Naive thymus-derived CD4-positive, alpha-beta T cell (primary cell): ENCODE measurements at regions not wholly inside any gene's neighbourhood (a gene's known extent, or its start where the extent isn't known, plus 50 kb on each side); places are given as distances from the start of the nearest gene placed in this dataset.
"Not testable (repeated sequence)": the region's sequence is repeated elsewhere in the genome, so short reads cannot be mapped to it uniquely, and the experiment has no call there.

Source experiments
- ATAC-seq: fragments of 150-1000 bp; cut with Tn5 transposase; 2 replicates; pipeline ENCODE4 v1.10.0; 2021; ENCODE audit warnings: mild to moderate bottlenecking, moderate library complexity
- CTCF ChIA-PET: fragments of 350-600 bp; sonication (Branson Sonifier 250); formaldehyde crosslinking; loops from one replicate; lab custom pipeline; 2021; ENCODE audit warnings: antibody characterized with exemption; lab: Charles Lee
- POLR2A ChIA-PET: fragments of 350-600 bp; sonication (Branson Sonifier 250); formaldehyde crosslinking; loops from one replicate; lab custom pipeline; 2021; ENCODE audit warnings: antibody characterized with exemption, inconsistent platforms; lab: Charles Lee
- DNase-seq, 9 donors: peaks; one replicate each; pipeline versions ENCODE4 v3.0.0 to v3.0.0-alpha.2; 2020 to 2022; ENCODE audit warnings: mixed read lengths in 1 of 9
- H3K27ac ChIP-seq: one replicate; pipeline ENCODE4 v1.7.0; 2013; ENCODE audit warnings: mild to moderate bottlenecking, low read depth, low read length, moderate library complexity
- H3K27me3 ChIP-seq, 2 donors: one replicate each; pipeline ENCODE4 v1.7.0; 2013; ENCODE audit warnings: low read length in 2 of 2, mild to moderate bottlenecking in 2 of 2, moderate library complexity in 2 of 2; ENCODE audit not compliant: control insufficient read depth in 2 of 2, insufficient read depth in 2 of 2
- H3K36me3 ChIP-seq, 3 experiments: 1 replicate in 2 of 3; 2 replicates in 1 of 3; pipeline ENCODE4 v1.7.0; 2013; ENCODE audit warnings: low read length in 3 of 3, mild to moderate bottlenecking in 3 of 3, moderate library complexity in 1 of 3; ENCODE audit not compliant: insufficient read depth in 3 of 3, control insufficient read depth in 2 of 3
- H3K4me1 ChIP-seq, 2 donors: one replicate each; pipeline ENCODE4 v1.7.0; 2013; ENCODE audit warnings: low read length in 2 of 2, mild to moderate bottlenecking in 2 of 2, moderate library complexity in 1 of 2; ENCODE audit not compliant: control insufficient read depth in 2 of 2, insufficient read depth in 2 of 2
- H3K4me3 ChIP-seq: 2 replicates; pipeline ENCODE4 v1.7.0; 2013; ENCODE audit warnings: mild to moderate bottlenecking, low read length
- H3K9me3 ChIP-seq, 3 experiments: 1 replicate in 2 of 3; 2 replicates in 1 of 3; pipeline ENCODE4 v1.7.0; 2013; ENCODE audit warnings: low read length in 3 of 3; ENCODE audit not compliant: control insufficient read depth in 2 of 3
- H3K27ac Mint-ChIP-seq, 9 donors: one replicate each; pipeline ENCODE4 v1.8.0; 2020 to 2022; ENCODE audit warnings: mixed read lengths in 9 of 9, mild to moderate bottlenecking in 8 of 9, moderate library complexity in 5 of 9, inconsistent platforms in 2 of 9
- H3K27me3 Mint-ChIP-seq, 5 donors: one replicate each; pipeline ENCODE4 v1.8.0; 2021 to 2022; ENCODE audit warnings: mixed read lengths in 5 of 5, mild to moderate bottlenecking in 1 of 5
- H3K36me3 Mint-ChIP-seq, 5 donors: one replicate each; pipeline ENCODE4 v1.8.0; 2020 to 2022; ENCODE audit warnings: mixed read lengths in 5 of 5, mild to moderate bottlenecking in 3 of 5, inconsistent platforms in 1 of 5
- H3K4me1 Mint-ChIP-seq, 7 donors: one replicate each; pipeline ENCODE4 v1.8.0; 2020 to 2022; ENCODE audit warnings: mixed read lengths in 7 of 7, mild to moderate bottlenecking in 3 of 7, inconsistent platforms in 1 of 7
- H3K4me3 Mint-ChIP-seq, 10 donors: one replicate each; pipeline ENCODE4 v1.8.0; 2020 to 2022; ENCODE audit warnings: mild to moderate bottlenecking in 10 of 10, mixed read lengths in 10 of 10, moderate library complexity in 6 of 10, inconsistent platforms in 2 of 10
- H3K9me3 Mint-ChIP-seq, 11 donors: one replicate each; pipeline ENCODE4 v1.8.0; 2020 to 2022; ENCODE audit warnings: mixed read lengths in 11 of 11, mild to moderate bottlenecking in 4 of 11, inconsistent platforms in 1 of 11, moderate library complexity in 1 of 11
- intact Hi-C, 2 donors: fragments of 100-400 bp; cut with micrococcal nuclease; formaldehyde crosslinking; loops; one replicate each; pipeline ENCODE4 v1.15.1; 2023

- no peak overlapping the region for H3K27ac Mint-ChIP-seq
- Histone ChIP-seq H3K4me3 (no peak overlapping the region), H3K4me1 (no peaks in the 10 kb centered on the region), H3K27ac (no peak overlapping the region), H3K36me3 (no peaks in the 10 kb centered on the region), H3K9me3 (no peaks in the 10 kb centered on the region), H3K27me3 (no peaks in the 10 kb centered on the region)
- POLR2A ChIA-PET: no interaction called here
- H3K27me3 Mint-ChIP-seq: no peaks in the 10 kb centered on the region
- H3K4me1 Mint-ChIP-seq: no peaks in the 10 kb centered on the region
- H3K4me3 Mint-ChIP-seq: no peak overlapping the region
- H3K9me3 Mint-ChIP-seq: peaks cover 0 to 20% (median 3%) of the 10 kb centered on the region in 11 donors
- CTCF ChIA-PET: no interaction called here
- DNase-seq (no peak), ATAC-seq (no peak)
- intact Hi-C loops: no loop called here
- no peaks in the 10 kb centered on the region for H3K36me3 Mint-ChIP-seq
Observed at GRCh38 chr5:163134061-163134460, 303.3 kb upstream of the CCNG1 start.

DNA sequence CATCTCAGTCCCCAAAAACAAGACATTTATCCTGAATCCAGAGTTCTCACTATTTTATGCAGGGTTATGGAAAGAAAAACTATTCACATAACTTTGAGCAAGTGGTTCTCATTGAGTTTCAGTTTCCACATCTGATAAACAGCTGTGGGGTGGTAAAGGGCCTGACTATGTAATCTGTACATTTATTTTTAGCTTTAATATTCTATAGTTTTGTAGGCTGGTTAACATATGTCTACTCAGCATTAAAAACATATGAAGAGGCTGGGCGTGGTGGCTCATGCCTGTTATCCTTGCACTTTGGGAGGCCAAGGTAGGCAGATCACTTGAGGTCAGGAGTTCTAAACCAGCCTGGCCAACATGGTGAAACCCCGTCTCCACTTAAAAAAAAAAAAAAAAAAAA lies 301.5 kb upstream of the CCNG1 start:
- CTCF ChIA-PET: no interaction called here
- Histone ChIP-seq H3K27ac (no peak overlapping the region), H3K4me1 (no peaks in the 10 kb centered on the region), H3K27me3 (no peaks in the 10 kb centered on the region), H3K36me3 (no peaks in the 10 kb centered on the region), H3K9me3 (no peaks in the 10 kb centered on the region), H3K4me3 (no peak overlapping the region)
- H3K9me3 Mint-ChIP-seq: peaks cover 0 to 21% (median 8%) of the 10 kb centered on the region in 11 donors
- no peak for ATAC-seq
- no peaks in the 10 kb centered on the region for H3K36me3 Mint-ChIP-seq
- H3K27ac Mint-ChIP-seq: no peak overlapping the region
- H3K4me3 Mint-ChIP-seq: no peak overlapping the region
- H3K27me3 Mint-ChIP-seq: no peaks in the 10 kb centered on the region
- POLR2A ChIA-PET: no interaction called here
- H3K4me1 Mint-ChIP-seq: no peaks in the 10 kb centered on the region
- no peak for DNase-seq
- intact Hi-C loops: no loop called here

DNA sequence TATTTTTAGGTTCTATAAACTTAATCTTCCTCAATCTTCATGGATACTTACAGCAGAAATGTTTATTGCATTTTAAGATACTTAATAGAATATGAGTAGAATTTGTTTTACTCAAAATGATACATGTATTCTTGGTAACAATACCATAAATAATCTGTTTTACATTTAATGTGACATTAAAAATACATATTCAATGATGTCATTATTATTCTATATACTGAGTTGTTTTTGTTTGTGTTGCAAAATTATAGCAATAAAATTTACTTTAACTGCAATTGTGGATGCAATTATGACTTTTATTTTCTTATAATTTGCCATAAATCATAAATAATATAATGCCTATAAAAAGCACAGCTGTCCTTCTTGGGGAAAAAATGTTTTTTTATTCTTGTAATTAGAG lies 275.9 kb upstream of the CCNG1 start:
- H3K4me1 ChIP-seq: no peaks in the 10 kb centered on the region
- no peak for DNase-seq
- H3K4me3 ChIP-seq: no peak overlapping the region
- ATAC-seq: no peak
- no peaks in the 10 kb centered on the region for H3K27me3 Mint-ChIP-seq
- no peaks in the 10 kb centered on the region for H3K27me3 ChIP-seq
- no peaks in the 10 kb centered on the region for H3K36me3 Mint-ChIP-seq
- no peak overlapping the region for H3K27ac ChIP-seq
- no peaks in the 10 kb centered on the region for H3K4me1 Mint-ChIP-seq
- peaks cover 0 to 37% (median 11%) of the 10 kb centered on the region in 11 donors for H3K9me3 Mint-ChIP-seq
- H3K9me3 ChIP-seq: no peaks in the 10 kb centered on the region
- POLR2A ChIA-PET: no interaction called here
- H3K36me3 ChIP-seq: no peaks in the 10 kb centered on the region
- CTCF ChIA-PET: no interaction called here
- H3K27ac Mint-ChIP-seq: no peak overlapping the region
- intact Hi-C loops: no loop called here
- H3K4me3 Mint-ChIP-seq: no peak overlapping the region

DNA sequence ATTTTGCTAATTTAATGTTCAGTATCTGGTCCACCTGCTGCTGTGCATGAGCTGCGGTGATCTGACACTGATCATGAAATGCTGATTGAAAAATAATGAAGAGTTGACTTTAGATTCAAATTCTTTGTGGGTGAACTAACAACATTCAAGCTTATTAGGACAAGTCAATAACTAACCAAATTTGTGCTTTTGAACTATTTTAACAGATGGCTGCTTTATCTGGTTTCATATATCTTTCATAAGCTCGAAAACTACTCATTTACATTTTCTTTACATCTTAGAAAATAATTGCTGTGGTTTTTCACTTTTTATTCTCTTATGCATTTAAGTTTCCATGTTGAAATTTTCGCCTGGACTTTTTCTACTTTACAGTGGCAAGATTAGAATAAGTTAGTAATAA lies 274.8 kb upstream of the CCNG1 start:
- CTCF ChIA-PET: no interaction called here
- no peak overlapping the region for H3K4me3 Mint-ChIP-seq
- H3K36me3 ChIP-seq: no peaks in the 10 kb centered on the region
- peaks cover under 1 to 36% (median 11%) of the 10 kb centered on the region in 11 donors for H3K9me3 Mint-ChIP-seq
- H3K4me3 ChIP-seq: no peak overlapping the region
- peaks cover 0 to 2% (median 0%) of the 10 kb centered on the region in 5 donors for H3K36me3 Mint-ChIP-seq
- POLR2A ChIA-PET: no interaction called here
- DNase-seq: no peak
- H3K27ac ChIP-seq: no peak overlapping the region
- H3K27me3 Mint-ChIP-seq: no peaks in the 10 kb centered on the region
- H3K27me3 ChIP-seq: no peaks in the 10 kb centered on the region
- ATAC-seq: no peak
- no peaks in the 10 kb centered on the region for H3K9me3 ChIP-seq
- no peaks in the 10 kb centered on the region for H3K4me1 ChIP-seq
- intact Hi-C loops: no loop called here
- no peaks in the 10 kb centered on the region for H3K4me1 Mint-ChIP-seq
- no peak overlapping the region for H3K27ac Mint-ChIP-seq

GRCh38 chr5:163163858-163164257 lies 273.5 kb upstream of the CCNG1 start:
- no peak overlapping the region for H3K27ac ChIP-seq
- no peaks in the 10 kb centered on the region for H3K4me1 Mint-ChIP-seq
- peaks cover 7 to 42% (median 19%) of the 10 kb centered on the region in 11 donors for H3K9me3 Mint-ChIP-seq
- no peaks in the 10 kb centered on the region for H3K4me1 ChIP-seq
- H3K27ac Mint-ChIP-seq: no peak overlapping the region
- H3K36me3 ChIP-seq: no peaks in the 10 kb centered on the region
- no peaks in the 10 kb centered on the region for H3K9me3 ChIP-seq
- H3K27me3 ChIP-seq: no peaks in the 10 kb centered on the region
- ATAC-seq: no peak
- DNase-seq: no peak
- ChIA-PET CTCF (no interaction called here), POLR2A (no interaction called here)
- H3K27me3 Mint-ChIP-seq: no peaks in the 10 kb centered on the region
- H3K36me3 Mint-ChIP-seq: peaks cover 0 to 5% (median 0%) of the 10 kb centered on the region in 5 donors
- no peak overlapping the region for H3K4me3 ChIP-seq
- intact Hi-C loops: no loop called here
- H3K4me3 Mint-ChIP-seq: no peak overlapping the region

- Mint-ChIP-seq H3K4me3 (no peak overlapping the region), H3K4me1 (no peaks in the 10 kb centered on the region), H3K27ac (no peak overlapping the region), H3K27me3 (no peaks in the 10 kb centered on the region), H3K36me3 (peaks cover 0 to 5% (median 0%) of the 10 kb centered on the region in 5 donors), H3K9me3 (peaks cover 12 to 49% (median 24%) of the 10 kb centered on the region in 11 donors)
- Histone ChIP-seq H3K36me3 (no peaks in the 10 kb centered on the region), H3K9me3 (no peaks in the 10 kb centered on the region), H3K4me3 (no peak overlapping the region), H3K4me1 (no peaks in the 10 kb centered on the region), H3K27me3 (no peaks in the 10 kb centered on the region), H3K27ac (no peak overlapping the region)
- ATAC-seq (no peak), DNase-seq (no peak)
- intact Hi-C loops: no loop called here
- CTCF ChIA-PET: no interaction called here
- POLR2A ChIA-PET: no interaction called here
Observed at GRCh38 chr5:163165277-163165676, 272.1 kb upstream of the CCNG1 start.

GRCh38 chr5:163170161-163170560 lies 267.2 kb upstream of the CCNG1 start:
- intact Hi-C loops, DNase-seq, H3K4me3 ChIP-seq, H3K36me3 Mint-ChIP-seq, H3K27ac Mint-ChIP-seq, H3K27me3 ChIP-seq, H3K36me3 ChIP-seq, POLR2A ChIA-PET, H3K27ac ChIP-seq, H3K4me1 ChIP-seq, H3K4me1 Mint-ChIP-seq, ATAC-seq, H3K4me3 Mint-ChIP-seq, H3K9me3 ChIP-seq, CTCF ChIA-PET, H3K27me3 Mint-ChIP-seq: not testable (repeated sequence)
- H3K9me3 Mint-ChIP-seq: peaks cover 12 to 59% (median 26%) of the 10 kb centered on the region in 11 donors
